ENCODE measurements at regions not wholly inside any gene's neighbourhood (a gene's known extent, or its start where the extent isn't known, plus 50 kb on each side); places are given as distances from the start of the nearest gene placed in this dataset.
"Not testable (repeated sequence)": the region's sequence is repeated elsewhere in the genome, so short reads cannot be mapped to it uniquely, and the experiment has no call there.

DNA sequence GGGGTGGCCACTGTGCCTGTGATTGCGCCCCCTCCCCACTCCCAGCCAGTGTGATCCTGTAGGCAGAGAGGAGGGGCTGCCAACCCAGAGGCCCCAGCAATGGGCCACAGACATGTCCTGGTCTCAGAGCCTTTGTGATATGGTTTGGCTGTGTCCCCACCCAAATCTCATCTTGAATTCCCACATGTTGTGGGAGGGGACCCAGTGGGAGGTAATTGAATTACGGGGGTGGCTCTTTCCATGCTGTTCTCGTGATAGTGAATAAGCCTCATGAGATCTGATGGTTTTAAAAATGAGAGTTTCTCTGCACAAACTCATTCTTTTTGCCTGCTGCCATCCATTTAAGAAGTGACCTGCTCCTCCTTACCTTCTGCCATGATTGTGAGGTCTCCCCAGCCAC, 56.8 kb upstream of the ZNF469 start:
- DNase-seq = no peak

DNA sequence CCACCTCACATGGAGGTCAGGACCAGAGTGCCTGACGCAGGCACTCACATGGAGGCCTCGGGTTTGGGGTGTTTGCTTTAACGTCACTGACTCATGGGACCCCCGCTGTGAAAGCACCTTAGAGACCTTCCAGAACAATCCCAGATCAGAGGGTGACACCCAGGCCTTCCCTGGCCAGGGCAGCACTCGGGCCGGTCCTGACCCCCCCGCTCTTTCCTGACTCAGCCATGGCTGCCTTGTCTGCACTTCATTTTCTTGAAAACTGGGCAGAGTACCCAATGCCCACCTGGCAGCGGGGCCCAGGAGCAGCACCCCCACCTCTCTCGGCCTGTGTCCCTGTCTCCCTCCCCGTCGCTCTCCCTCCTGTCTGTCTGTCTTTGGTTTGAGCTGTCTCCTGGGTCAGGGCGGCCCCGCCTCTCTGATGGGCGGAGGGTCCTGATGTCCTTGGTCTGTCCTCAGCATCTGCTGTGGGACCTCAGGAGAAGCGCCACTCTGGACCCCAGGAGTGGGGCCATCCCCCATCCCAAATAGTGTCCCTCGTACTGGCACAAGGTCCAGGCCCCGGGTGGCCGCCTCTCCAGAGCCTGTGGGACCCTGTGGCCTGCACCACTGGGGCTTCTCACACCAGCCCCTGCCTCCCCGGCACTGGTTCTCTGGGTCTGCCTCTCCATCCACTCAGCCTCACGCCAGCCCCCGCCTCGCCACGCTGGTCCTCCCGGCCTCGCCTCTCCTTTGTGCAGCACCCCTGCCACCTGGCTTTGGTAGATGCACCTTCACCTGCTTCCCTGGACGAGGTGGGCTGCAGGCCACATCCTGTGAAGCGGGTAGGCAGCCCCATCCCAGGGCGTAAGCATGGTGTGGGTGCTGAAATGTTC, 55.9 kb upstream of the ZNF469 start:
- no peak for DNase-seq

DNA sequence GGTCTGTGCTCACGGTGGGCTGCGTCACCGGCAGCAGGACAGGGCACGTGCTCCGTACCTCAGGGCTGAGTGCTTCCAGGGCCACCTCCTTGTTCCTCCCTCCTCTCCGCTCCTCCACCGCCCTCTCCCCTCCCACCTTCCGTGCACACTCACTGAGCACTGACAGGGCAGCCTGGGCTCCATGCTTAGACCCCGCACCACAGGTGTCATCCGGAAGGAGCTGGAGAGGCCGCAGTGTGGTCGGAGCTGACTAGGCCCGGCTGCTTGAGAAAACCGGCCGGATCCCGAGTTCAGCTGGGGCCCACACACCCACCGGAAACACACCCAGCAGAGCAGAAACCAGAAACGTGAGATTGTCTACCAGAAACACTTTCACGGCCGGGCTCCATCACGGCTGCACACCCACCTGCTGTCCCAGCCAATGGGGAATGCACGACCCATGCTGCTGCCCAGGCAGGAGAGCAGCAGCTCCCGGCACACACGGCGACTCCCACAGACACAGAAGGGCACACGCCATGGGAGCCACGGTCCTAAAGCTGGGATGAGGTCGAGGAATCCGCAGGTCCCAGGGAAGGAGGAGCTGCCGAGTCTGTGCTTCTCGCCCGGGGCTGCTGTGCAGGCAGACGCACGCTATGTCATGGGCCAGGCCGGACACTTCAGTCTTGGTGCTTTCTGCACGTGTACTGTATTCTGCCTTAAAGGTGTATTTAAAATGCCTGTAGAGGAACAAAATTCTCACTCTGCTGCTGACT, 55.0 kb upstream of the ZNF469 start:
- DNase-seq = no peak

- DNase-seq = no peak
These were observed 54.3 kb upstream of the ZNF469 start for GRCh38 chr16:88328313-88328980.

GRCh38 chr16:88329726-88330700, 52.7 kb upstream of the ZNF469 start:
- no peak for DNase-seq

DNA sequence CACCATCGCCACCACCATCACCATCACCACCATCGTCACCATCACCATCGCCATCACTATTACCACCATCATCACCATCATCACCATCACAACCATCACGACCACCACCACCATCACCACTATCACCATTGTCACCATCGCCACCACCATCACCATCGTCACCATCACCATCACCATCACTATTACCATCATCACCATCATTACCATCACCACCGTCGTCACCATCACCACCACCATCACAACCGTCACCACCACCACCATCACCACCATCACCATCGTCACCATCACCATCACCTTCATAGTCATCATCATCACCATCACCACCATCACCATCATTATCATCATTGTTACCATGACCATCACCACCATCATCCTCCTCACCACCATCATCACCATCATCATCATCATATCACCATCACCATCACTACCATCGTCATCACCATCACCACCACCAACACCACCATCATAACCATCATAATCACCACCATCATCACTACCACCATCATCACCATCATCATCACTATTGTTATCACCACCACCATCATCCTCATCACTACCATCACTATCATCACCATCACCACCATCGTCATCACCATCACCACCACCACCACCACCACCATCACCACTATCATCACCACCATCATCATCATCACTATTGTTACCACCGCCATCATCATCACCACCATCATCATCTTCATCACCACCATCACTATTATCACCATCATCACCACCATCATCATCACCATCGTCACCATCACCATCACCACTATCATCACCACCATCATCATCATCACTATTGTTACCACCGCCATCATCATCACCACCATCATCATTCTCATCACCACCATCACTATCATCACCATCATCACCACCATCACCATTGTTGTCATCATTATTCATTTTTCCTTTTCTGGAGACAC, 51.5 kb upstream of the ZNF469 start:
- DNase-seq = no peak

GRCh38 chr16:88331989-88332920, 50.5 kb upstream of the ZNF469 start:
- no peak for DNase-seq

GRCh38 chr16:88332921-88333825, 49.6 kb upstream of the ZNF469 start:
- not testable (repeated sequence) for DNase-seq
